OCI-LY7 (cell line): ENCODE measurements at regions not wholly inside any gene's neighbourhood (a gene's known extent, or its start where the extent isn't known, plus 50 kb on each side); places are given as distances from the start of the nearest gene placed in this dataset.

Experiments used
- BruUV-seq: library from RNA; stranded (reverse); fragments of 400-500 nt; replicated peaks from 2 replicates; lab custom pipeline; 2021; lab: Mats Ljungman, UMichigan
- CTCF ChIA-PET: fragments of 300-600 bp; sonication (Branson Sonifier 250); formaldehyde crosslinking; loops from one replicate; lab custom pipeline; 2022; ENCODE audit warnings: antibody characterized with exemption; ENCODE audit not compliant: unreplicated experiment; lab: Charles Lee
- POLR2A ChIA-PET: fragments of 300-600 bp; sonication (Branson Sonifier 250); formaldehyde crosslinking; loops from one replicate; lab custom pipeline; 2022; ENCODE audit warnings: antibody characterized with exemption; lab: Charles Lee
- DNase-seq: peaks from one replicate; pipeline ENCODE4 v3.0.0-alpha.2; 2015; ENCODE audit warnings: low spot score
- H2AFZ ChIP-seq: fragments of 200-600 bp; sonication (generic), shearing (Covaris generic); 2 replicates; pipeline ENCODE4 v1.6.1; 2014; ENCODE audit warnings: mild to moderate bottlenecking, antibody characterized with exemption, low read length, moderate library complexity
- H3K27ac ChIP-seq: fragments of 200-600 bp; sonication (generic); 2 replicates; pipeline ENCODE4 v1.5.1; 2014; ENCODE audit warnings: mixed run types, low read depth, mild to moderate bottlenecking, moderate library complexity, low read length, inconsistent platforms; ENCODE audit not compliant: poor library complexity, severe bottlenecking
- H3K36me3 ChIP-seq: fragments of 200-600 bp; sonication (generic); 2 replicates; pipeline ENCODE4 v1.6.1; 2014; ENCODE audit warnings: mild to moderate bottlenecking, antibody characterized with exemption, low read length, moderate library complexity, mixed read lengths; ENCODE audit not compliant: insufficient read depth
- H3K4me1 ChIP-seq: fragments of 200-600 bp; sonication (generic); 2 replicates; pipeline ENCODE4 v1.5.1; 2014; ENCODE audit warnings: mild to moderate bottlenecking, low read length; ENCODE audit not compliant: insufficient read depth, poor library complexity, severe bottlenecking
- H3K4me2 ChIP-seq: fragments of 200-600 bp; sonication (generic); 2 replicates; pipeline ENCODE4 v1.6.1; 2014; ENCODE audit warnings: mild to moderate bottlenecking, low read length
- H3K4me3 ChIP-seq: fragments of 200-600 bp; sonication (generic); 2 replicates; pipeline ENCODE4 v1.5.1; 2014; ENCODE audit warnings: mild to moderate bottlenecking, low read depth, low read length; ENCODE audit not compliant: poor library complexity, severe bottlenecking
- H3K79me2 ChIP-seq: fragments of 200-600 bp; sonication (generic); 2 replicates; pipeline ENCODE4 v1.6.1; 2016; ENCODE audit warnings: low read depth, mild to moderate bottlenecking, low read length, moderate library complexity, mixed read lengths; ENCODE audit not compliant: insufficient read depth
- H3K9me2 ChIP-seq: fragments of 200-600 bp; sonication (generic); 2 replicates; pipeline ENCODE4 v1.6.1; 2016; ENCODE audit warnings: mild to moderate bottlenecking, low read length, mixed read lengths; ENCODE audit not compliant: insufficient read depth
- H3K9me3 ChIP-seq: fragments of 200-600 bp; sonication (generic); 2 replicates; pipeline ENCODE4 v1.6.1; 2014; ENCODE audit warnings: mild to moderate bottlenecking, mixed run types, low read length, mixed read lengths
- H4K20me1 ChIP-seq: fragments of 200-600 bp; sonication (generic); 2 replicates; pipeline ENCODE4 v1.6.1; 2014; ENCODE audit warnings: mild to moderate bottlenecking, antibody characterized with exemption, low read length, moderate library complexity, mixed read lengths; ENCODE audit not compliant: insufficient read depth
- EZH2phosphoT487 ChIP-seq: fragments of 200-600 bp; sonication (generic); IDR thresholded peaks from 2 replicates; pipeline ENCODE4 v1.6.1; 2018; ENCODE audit warnings: low read depth, borderline replicate concordance, mild to moderate bottlenecking, mixed run types, antibody characterized with exemption, low read length, moderate library complexity, mixed read lengths
- intact Hi-C: fragments of 100-400 bp; cut with micrococcal nuclease; formaldehyde crosslinking; loops from one replicate; pipeline ENCODE4 v1.10.0; 2022; ENCODE audit not compliant: unreplicated experiment
- TF ChIP-seq, protein P1 (sequence below): fragments of 200-600 bp; sonication (generic); conservative IDR thresholded peaks from 2 replicates; pipeline ENCODE4 v1.5.1; 2014; ENCODE audit warnings: mild to moderate bottlenecking, antibody characterized with exemption, low read length, moderate library complexity, mixed read lengths

DNA sequence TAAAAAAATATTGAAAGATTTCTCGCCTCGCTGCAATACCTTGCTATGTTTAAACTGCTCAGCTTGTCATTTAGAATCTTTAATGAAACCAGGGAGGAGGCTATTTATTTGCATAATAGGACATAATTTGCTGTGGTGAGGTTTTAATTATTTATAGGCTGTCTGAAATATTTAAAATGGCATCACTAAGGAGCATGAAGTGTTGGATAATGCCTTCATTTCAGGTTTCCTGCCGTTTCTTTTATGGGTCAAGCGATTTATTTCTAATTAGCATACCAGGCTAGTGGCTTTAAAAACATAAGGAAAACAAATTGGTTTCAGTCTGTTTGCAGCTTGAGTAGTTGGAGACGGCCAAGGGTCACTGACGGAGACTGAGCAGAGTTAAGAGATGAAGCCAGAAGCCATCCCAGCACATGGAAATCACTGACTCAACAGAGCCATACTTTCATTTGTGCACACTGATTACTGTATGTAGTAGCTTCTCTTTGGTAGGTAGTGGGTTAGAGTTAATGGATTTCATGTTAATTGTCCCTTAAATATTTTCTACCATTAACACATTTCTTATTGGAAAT is 1962.4 kb upstream of the TENM3 start:
- Histone ChIP-seq H3K9me3 (no peaks in the 10 kb centered on the region), H3K9me2 (no peaks in the 10 kb centered on the region), H3K79me2 (no peaks in the 10 kb centered on the region), H2AFZ (no peak overlapping the region), H3K4me1 (no peaks in the 10 kb centered on the region), H3K36me3 (no peaks in the 10 kb centered on the region), H3K27ac (no peak overlapping the region), H3K4me2 (no peak overlapping the region), H3K4me3 (no peak overlapping the region), H4K20me1 (no peaks in the 10 kb centered on the region)
- ChIA-PET CTCF (no interaction called here), POLR2A (no interaction called here)
- DNase-seq: no peak
- BruUV-seq: no TSS peak
- intact Hi-C loops: no loop called here
- TF ChIP-seq, protein P1, sequence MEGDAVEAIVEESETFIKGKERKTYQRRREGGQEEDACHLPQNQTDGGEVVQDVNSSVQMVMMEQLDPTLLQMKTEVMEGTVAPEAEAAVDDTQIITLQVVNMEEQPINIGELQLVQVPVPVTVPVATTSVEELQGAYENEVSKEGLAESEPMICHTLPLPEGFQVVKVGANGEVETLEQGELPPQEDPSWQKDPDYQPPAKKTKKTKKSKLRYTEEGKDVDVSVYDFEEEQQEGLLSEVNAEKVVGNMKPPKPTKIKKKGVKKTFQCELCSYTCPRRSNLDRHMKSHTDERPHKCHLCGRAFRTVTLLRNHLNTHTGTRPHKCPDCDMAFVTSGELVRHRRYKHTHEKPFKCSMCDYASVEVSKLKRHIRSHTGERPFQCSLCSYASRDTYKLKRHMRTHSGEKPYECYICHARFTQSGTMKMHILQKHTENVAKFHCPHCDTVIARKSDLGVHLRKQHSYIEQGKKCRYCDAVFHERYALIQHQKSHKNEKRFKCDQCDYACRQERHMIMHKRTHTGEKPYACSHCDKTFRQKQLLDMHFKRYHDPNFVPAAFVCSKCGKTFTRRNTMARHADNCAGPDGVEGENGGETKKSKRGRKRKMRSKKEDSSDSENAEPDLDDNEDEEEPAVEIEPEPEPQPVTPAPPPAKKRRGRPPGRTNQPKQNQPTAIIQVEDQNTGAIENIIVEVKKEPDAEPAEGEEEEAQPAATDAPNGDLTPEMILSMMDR: no peak
- TF ChIP-seq EZH2phosphoT487: no peak

DNA sequence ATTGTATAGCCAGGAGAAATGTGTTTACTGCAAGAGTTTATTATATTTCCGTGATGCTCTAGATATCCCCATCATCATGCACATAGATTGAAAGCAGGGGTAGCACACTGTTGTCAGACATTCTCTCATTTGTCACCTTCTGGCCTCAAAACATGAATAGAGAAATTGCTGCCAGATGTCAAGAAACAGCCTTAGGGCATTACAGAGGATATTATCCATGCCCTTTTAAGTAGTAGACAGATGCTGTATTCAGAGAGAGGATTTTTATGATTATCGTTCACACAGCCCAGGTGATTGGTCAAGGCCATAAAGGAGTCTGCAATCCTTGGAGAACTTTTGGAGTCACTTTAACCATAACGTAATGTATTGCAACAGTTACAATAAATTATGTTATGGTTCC is 1961.5 kb upstream of the TENM3 start:
- Histone ChIP-seq H3K4me2 (no peak overlapping the region), H3K9me3 (no peaks in the 10 kb centered on the region), H3K27ac (no peak overlapping the region), H3K36me3 (no peaks in the 10 kb centered on the region), H3K79me2 (no peaks in the 10 kb centered on the region), H3K4me1 (no peaks in the 10 kb centered on the region), H2AFZ (no peak overlapping the region), H3K9me2 (no peaks in the 10 kb centered on the region), H3K4me3 (no peak overlapping the region), H4K20me1 (no peaks in the 10 kb centered on the region)
- ChIA-PET POLR2A (no interaction called here), CTCF (no interaction called here)
- no peak for DNase-seq
- intact Hi-C loops: no loop called here
- BruUV-seq: no TSS peak
- TF ChIP-seq EZH2phosphoT487: no peak
- TF ChIP-seq, protein P1: no peak

DNA sequence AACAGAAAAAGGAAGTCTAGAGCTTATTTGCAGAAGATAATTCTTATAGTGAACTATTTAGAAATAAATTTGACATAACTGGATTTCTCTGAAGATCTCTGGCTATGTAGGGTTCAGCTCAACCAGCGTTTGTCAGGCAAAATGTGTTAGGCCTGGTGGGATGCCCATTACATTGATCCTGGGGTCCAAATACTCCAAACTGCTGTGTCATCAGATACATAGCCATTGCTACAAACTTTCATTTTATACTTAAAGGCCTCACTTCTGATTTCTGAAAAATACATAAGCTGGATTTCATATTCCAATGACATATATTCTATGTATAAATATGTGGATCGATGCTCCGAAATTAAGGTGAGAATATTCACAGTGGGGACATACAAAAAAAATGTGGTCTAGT is 1958.9 kb upstream of the TENM3 start:
- BruUV-seq: no TSS peak
- Histone ChIP-seq H3K4me1 (no peaks in the 10 kb centered on the region), H4K20me1 (no peaks in the 10 kb centered on the region), H2AFZ (no peak overlapping the region), H3K4me3 (no peak overlapping the region), H3K27ac (no peak overlapping the region), H3K79me2 (no peaks in the 10 kb centered on the region), H3K9me2 (no peaks in the 10 kb centered on the region), H3K9me3 (no peaks in the 10 kb centered on the region), H3K36me3 (no peaks in the 10 kb centered on the region), H3K4me2 (no peak overlapping the region)
- TF ChIP-seq, protein P1: no peak
- intact Hi-C loops: no loop called here
- no peak for DNase-seq
- ChIA-PET CTCF (no interaction called here), POLR2A (interaction anchor here (0.5 to 0.7 kb wide), 2 partner anchors 176 to 562 kb away, joined by 3 to 4 read pairs; no protein-coding TSS in a partner anchor)
